H1 (cell line): ENCODE measurements at regions not wholly inside any gene's neighbourhood (a gene's known extent, or its start where the extent isn't known, plus 50 kb on each side); places are given as distances from the start of the nearest gene placed in this dataset.

Source experiments
- CTCF ChIA-PET: fragments of 300-600 bp; sonication (Branson Sonifier 250); formaldehyde crosslinking; loops from one replicate; lab custom pipeline; 2021; ENCODE audit not compliant: partially characterized antibody; lab: Charles Lee
- POLR2A ChIA-PET: fragments of 300-600 bp; sonication (Branson Sonifier 250); formaldehyde crosslinking; loops from one replicate; lab custom pipeline; 2021; ENCODE audit warnings: inconsistent platforms; ENCODE audit not compliant: partially characterized antibody; lab: Charles Lee
- DNase-seq, 2 experiments: peaks; one replicate each; pipeline versions ENCODE4 v3.0.0 to v3.0.0-alpha.2; 2010 to 2022; ENCODE audit warnings: low spot score in 2 of 2, low read depth in 1 of 2, mixed read lengths in 1 of 2
- FAIRE-seq: peaks from 2 replicates; lab custom pipeline; 2011; peaks lifted over from hg19 to GRCh38; lab: Jason Lieb, UNC
- H2AFZ ChIP-seq: 2 replicates; pipeline ENCODE4 v1.8.1; 2012; ENCODE audit warnings: low read length, inconsistent platforms
- H2AK5ac ChIP-seq: 2 replicates; pipeline ENCODE4 v1.6.1; 2013; ENCODE audit warnings: low read depth, low read length
- H2BK120ac ChIP-seq: replicated peaks from 2 replicates; pipeline ENCODE3; 2013; ENCODE audit warnings: low read depth, low read length, inconsistent platforms
- H2BK12ac ChIP-seq: 2 replicates; pipeline ENCODE4 v1.6.1; 2013; ENCODE audit warnings: low read depth, low read length
- H2BK15ac ChIP-seq: 2 replicates; pipeline ENCODE4 v1.6.1; 2013; ENCODE audit warnings: low read length
- H2BK20ac ChIP-seq: 2 replicates; pipeline ENCODE4 v1.6.1; 2013; ENCODE audit warnings: low read length
- H2BK5ac ChIP-seq: 2 replicates; pipeline ENCODE4 v1.6.1; 2013; ENCODE audit warnings: low read depth, low read length
- H3K14ac ChIP-seq: 2 replicates; pipeline ENCODE4 v1.6.1; 2013; ENCODE audit warnings: inconsistent platforms; ENCODE audit not compliant: insufficient read length
- H3K18ac ChIP-seq: 2 replicates; pipeline ENCODE4 v1.6.1; 2013; ENCODE audit warnings: low read length; ENCODE audit errors: extremely low read depth
- H3K23ac ChIP-seq: 2 replicates; pipeline ENCODE4 v1.6.1; 2013; ENCODE audit warnings: inconsistent platforms; ENCODE audit not compliant: insufficient read length
- H3K23me2 ChIP-seq: 2 replicates; pipeline ENCODE4 v1.6.1; 2013; ENCODE audit warnings: low read depth, low read length
- H3K27ac ChIP-seq: 2 replicates; pipeline ENCODE4 v1.6.1; 2011; ENCODE audit warnings: low read depth, low read length, inconsistent platforms
- H3K27me3 ChIP-seq, 4 experiments: replicated peaks in 1 of 4; 1 replicate in 1 of 4; 2 replicates in 3 of 4; pipeline versions ENCODE4 v1.6.1 to v1.8.1; 2011 to 2013; ENCODE audit warnings: low read length in 3 of 4, mild to moderate bottlenecking in 3 of 4, inconsistent platforms in 2 of 4, mixed read lengths in 2 of 4, moderate library complexity in 1 of 4; ENCODE audit not compliant: control insufficient read depth in 3 of 4, insufficient read depth in 3 of 4; ENCODE audit errors: extremely low read depth in 1 of 4
- H3K36me3 ChIP-seq, 4 experiments: 2 replicates each; pipeline versions ENCODE4 v1.6.1 to v1.8.1; 2011 to 2013; ENCODE audit warnings: mild to moderate bottlenecking in 4 of 4, low read length in 3 of 4, moderate library complexity in 2 of 4, control low read depth in 1 of 4, inconsistent platforms in 1 of 4; ENCODE audit not compliant: insufficient read depth in 4 of 4, control insufficient read depth in 2 of 4
- H3K4ac ChIP-seq: replicated peaks from 2 replicates; pipeline ENCODE3; 2013; ENCODE audit warnings: low read length, low read depth, mixed read lengths, inconsistent platforms; ENCODE audit not compliant: insufficient read length
- H3K4me1 ChIP-seq, 4 experiments: replicated peaks in 1 of 4; 1 replicate in 1 of 4; 2 replicates in 3 of 4; pipeline versions ENCODE4 v1.6.1 to v1.8.1; 2011 to 2013; ENCODE audit warnings: low read length in 3 of 4, inconsistent platforms in 2 of 4, mixed read lengths in 1 of 4; ENCODE audit not compliant: insufficient read depth in 4 of 4, control insufficient read depth in 3 of 4
- H3K4me2 ChIP-seq, 2 experiments: 2 replicates each; pipeline versions ENCODE4 v1.6.1 to v1.8.1; 2011 to 2013; ENCODE audit warnings: low read depth in 2 of 2, low read length in 2 of 2, control low read depth in 1 of 2, inconsistent platforms in 1 of 2, mild to moderate bottlenecking in 1 of 2; ENCODE audit not compliant: insufficient read depth in 1 of 2
- H3K4me3 ChIP-seq, 4 experiments: fragments of 200-600, 300-600 bp in 1 of 4; sonication (generic), shearing (Covaris generic), sonication (Bioruptor Twin) in 1 of 4; 2 replicates each; pipeline versions ENCODE4 v1.5.1 to v1.8.1; 2011 to 2016; ENCODE audit warnings: low read length in 4 of 4, low read depth in 3 of 4, control low read depth in 2 of 4, inconsistent platforms in 2 of 4, mild to moderate bottlenecking in 2 of 4, mixed read lengths in 1 of 4, moderate library complexity in 1 of 4; ENCODE audit not compliant: insufficient read depth in 2 of 4; ENCODE audit errors: extremely low read depth in 1 of 4
- H3K56ac ChIP-seq: replicated peaks from 2 replicates; pipeline ENCODE3; 2013; ENCODE audit warnings: low read depth, mild to moderate bottlenecking, mixed read lengths, low read length, inconsistent platforms; ENCODE audit not compliant: insufficient read length
- H3K79me1 ChIP-seq: 2 replicates; pipeline ENCODE4 v1.6.1; 2013; ENCODE audit warnings: low read depth, low read length, control low read depth
- H3K79me2 ChIP-seq, 2 experiments: 2 replicates each; pipeline versions ENCODE4 v1.6.1 to v1.8.1; 2012 to 2013; ENCODE audit warnings: low read length in 2 of 2, mild to moderate bottlenecking in 2 of 2, inconsistent platforms in 1 of 2; ENCODE audit not compliant: insufficient read depth in 2 of 2, control insufficient read depth in 1 of 2
- H3K9ac ChIP-seq, 4 experiments: replicated peaks in 1 of 4; 1 replicate in 1 of 4; 2 replicates in 3 of 4; pipeline versions ENCODE4 v1.6.1 to v1.8.1; 2011 to 2013; ENCODE audit warnings: low read depth in 3 of 4, low read length in 3 of 4, control low read depth in 2 of 4, mild to moderate bottlenecking in 2 of 4, moderate library complexity in 2 of 4, inconsistent platforms in 1 of 4; ENCODE audit errors: extremely low read depth in 1 of 4
- H3K9me3 ChIP-seq, 2 experiments: 2 replicates each; pipeline versions ENCODE4 v1.6.1 to v1.8.1; 2012 to 2013; ENCODE audit warnings: mild to moderate bottlenecking in 2 of 2, moderate library complexity in 2 of 2, control low read depth in 1 of 2, inconsistent platforms in 1 of 2, low read depth in 1 of 2, low read length in 1 of 2, mixed read lengths in 1 of 2; ENCODE audit not compliant: insufficient read depth in 2 of 2
- H4K20me1 ChIP-seq, 2 experiments: replicated peaks in 1 of 2; 2 replicates each; pipeline versions ENCODE3 to v1.8.1; 2011 to 2013; ENCODE audit warnings: inconsistent platforms in 2 of 2, low read length in 2 of 2, mild to moderate bottlenecking in 1 of 2; ENCODE audit not compliant: insufficient read depth in 2 of 2, control insufficient read depth in 1 of 2
- H4K5ac ChIP-seq: 2 replicates; pipeline ENCODE4 v1.6.1; 2013; ENCODE audit warnings: low read length, low read depth, mixed read lengths, inconsistent platforms; ENCODE audit not compliant: insufficient read length
- H4K8ac ChIP-seq: 2 replicates; pipeline ENCODE4 v1.8.0; 2013; ENCODE audit warnings: mild to moderate bottlenecking, moderate library complexity, low read length, inconsistent platforms; ENCODE audit not compliant: insufficient read depth; ENCODE audit errors: extremely low read depth
- H4K91ac ChIP-seq: replicated peaks from 2 replicates; pipeline ENCODE3; 2013; ENCODE audit warnings: low read length, mixed read lengths, inconsistent platforms; ENCODE audit not compliant: insufficient read length
- BCL11A ChIP-seq, 2 experiments: IDR thresholded peaks; one replicate each; pipeline ENCODE4 v1.6.1; 2011; ENCODE audit warnings: low read depth in 2 of 2, low read length in 2 of 2, mild to moderate bottlenecking in 2 of 2
- CEBPB ChIP-seq: IDR thresholded peaks from 2 replicates; pipeline ENCODE4 v1.6.1; 2012; ENCODE audit warnings: low read depth, low read length
- CTCF ChIP-seq, 3 experiments: IDR thresholded peaks; 1 replicate in 2 of 3; 2 replicates in 1 of 3; pipeline versions ENCODE4 v1.5.1 to v1.6.1; 2011; ENCODE audit warnings: low read length in 3 of 3, mild to moderate bottlenecking in 3 of 3, inconsistent platforms in 2 of 3, low read depth in 1 of 3, moderate library complexity in 1 of 3; ENCODE audit not compliant: insufficient read depth in 1 of 3; ENCODE audit errors: control extremely low read depth in 1 of 3
- HDAC2 ChIP-seq, 2 experiments: fragments of 300-600 bp in 1 of 2; sonication (generic) in 1 of 2; IDR thresholded peaks; 2 replicates each; pipeline ENCODE4 v1.6.1; 2011 to 2012; ENCODE audit warnings: low read depth in 2 of 2, low read length in 2 of 2, mild to moderate bottlenecking in 2 of 2, moderate library complexity in 2 of 2, borderline replicate concordance in 1 of 2, inconsistent platforms in 1 of 2
- JUND ChIP-seq: IDR thresholded peaks from 2 replicates; pipeline ENCODE4 v1.6.1; 2011; ENCODE audit warnings: mild to moderate bottlenecking, improper control_type of control experiment, low read length
- KDM4A ChIP-seq: IDR thresholded peaks from one replicate; pipeline ENCODE4 v1.7.1; 2012; ENCODE audit warnings: low read depth, mild to moderate bottlenecking, moderate library complexity, low read length, inconsistent platforms; ENCODE audit not compliant: severe bottlenecking
- RBBP5 ChIP-seq: IDR thresholded peaks from 2 replicates; pipeline ENCODE4 v1.7.1; 2012; ENCODE audit warnings: low read depth, mild to moderate bottlenecking, inconsistent platforms, low read length, moderate library complexity, borderline replicate concordance
- SAP30 ChIP-seq: fragments of 300-600 bp; sonication (generic); IDR thresholded peaks from 2 replicates; pipeline ENCODE4 v1.7.1; 2012; ENCODE audit warnings: low read length, moderate library complexity, mild to moderate bottlenecking, inconsistent platforms; ENCODE audit not compliant: insufficient read depth, insufficient replicate concordance
- SIN3A ChIP-seq, 2 experiments: IDR thresholded peaks in 1 of 2; conservative IDR thresholded peaks in 1 of 2; 2 replicates each; pipeline ENCODE4 v1.6.1; 2011 to 2012; ENCODE audit warnings: low read length in 2 of 2, improper control_type of control experiment in 1 of 2, low read depth in 1 of 2, mild to moderate bottlenecking in 1 of 2
- WGBS, 2 experiments: shearing (Covaris generic) in 1 of 2; methylation state at CpG; one replicate each; pipeline versions ENCODE4 v1.1.6 to v1.1.7; 2013 to 2015; ENCODE audit warnings: low lambda C conversion rate in 2 of 2, mixed read lengths in 2 of 2, inconsistent platforms in 1 of 2, low coverage in 1 of 2, missing lambda C conversion rate in 1 of 2; ENCODE audit not compliant: insufficient replicate concordance in 2 of 2, insufficient coverage in 1 of 2, insufficient read length in 1 of 2; ENCODE audit errors: extremely low coverage in 1 of 2, missing lambda C conversion rate in 1 of 2; 5-methylcytosine and 5-hydroxymethylcytosine counted together
- TF ChIP-seq, protein P1 (sequence below): IDR thresholded peaks from 2 replicates; pipeline ENCODE4 v1.6.1; 2012; ENCODE audit warnings: inconsistent platforms

- FAIRE-seq: no peak
- Histone ChIP-seq H2BK5ac (no peak overlapping the region), H3K4ac (no peak overlapping the region), H3K18ac (no peak overlapping the region), H3K23ac (no peak overlapping the region), H3K56ac (no peak overlapping the region), H3K79me1 (no peaks in the 10 kb centered on the region), H3K4me3 (no peak overlapping the region), H4K5ac (no peak overlapping the region), H3K23me2 (peaks cover 3% of the 10 kb centered on the region; the same call in 1 of the 2 replicates), H3K36me3 (no peaks in the 10 kb centered on the region), H3K4me2 (no peak overlapping the region), H4K8ac (no peak overlapping the region), H4K20me1 (no peaks in the 10 kb centered on the region), H2AFZ (no peak overlapping the region), H3K14ac (no peak overlapping the region), H2BK12ac (no peak overlapping the region), H3K9ac (no peak overlapping the region), H2AK5ac (no peak overlapping the region), H3K79me2 (no peaks in the 10 kb centered on the region), H3K4me1 (peaks cover 0 to 5% (median 1%) of the 10 kb centered on the region in 4 experiments; a peak in 4 of 7 replicates), H3K27me3 (no peaks in the 10 kb centered on the region), H2BK15ac (no peak overlapping the region), H4K91ac (no peak overlapping the region), H3K9me3 (no peaks in the 10 kb centered on the region), H3K27ac (no peak overlapping the region), H2BK20ac (no peak overlapping the region), H2BK120ac (no peak overlapping the region)
- ChIA-PET POLR2A (no interaction called here), CTCF (no interaction called here)
- 88% methylated on average over 1 of the region's 1 CpG; no CpG with 5 or more reads in 1 of the 2 experiments for WGBS, 2 experiments
- no peak for DNase-seq
- TF ChIP-seq CTCF (IDR thresholded peaks at IDR 0.05; ENCODE audit: control extremely low read depth in 1 of 3, insufficient read depth in 1 of 3, low read depth in 1 of 3, low read length in 3 of 3) (no peak), RBBP5 (no peak), CEBPB (no peak), SIN3A (conservative IDR thresholded peaks at IDR 0.05 in 1 of 2, IDR thresholded peaks at IDR 0.05 in 1 of 2; ENCODE audit: low read depth in 1 of 2, low read length in 2 of 2) (no peak), BCL11A (IDR thresholded peaks at IDR 0.05; ENCODE audit: low read depth in 2 of 2, low read length in 2 of 2) (no peak), HDAC2 (IDR thresholded peaks at IDR 0.05; ENCODE audit: borderline replicate concordance in 1 of 2, low read depth in 2 of 2, low read length in 2 of 2) (no peak), JUND (no peak), KDM4A (no peak), SAP30 (no peak)
- TF ChIP-seq, protein P1, sequence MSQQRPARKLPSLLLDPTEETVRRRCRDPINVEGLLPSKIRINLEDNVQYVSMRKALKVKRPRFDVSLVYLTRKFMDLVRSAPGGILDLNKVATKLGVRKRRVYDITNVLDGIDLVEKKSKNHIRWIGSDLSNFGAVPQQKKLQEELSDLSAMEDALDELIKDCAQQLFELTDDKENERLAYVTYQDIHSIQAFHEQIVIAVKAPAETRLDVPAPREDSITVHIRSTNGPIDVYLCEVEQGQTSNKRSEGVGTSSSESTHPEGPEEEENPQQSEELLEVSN: no peak
Observed at GRCh38 chr1:229056046-229056445, 214.9 kb upstream of the RAB4A start.
